Gastrocnemius medialis (tissue), 4 donors: ENCODE measurements at regions not wholly inside any gene's neighbourhood (a gene's known extent, or its start where the extent isn't known, plus 50 kb on each side); places are given as distances from the start of the nearest gene placed in this dataset.

Source experiments
- ATAC-seq, 2 donors: fragments of 150-250 bp; one replicate each; pipeline ENCODE4 v1.9.1; 2016
- DNase-seq, 2 donors: peaks; one replicate each; pipeline ENCODE4 v3.0.0-alpha.2; 2019
- H3K27ac ChIP-seq, 4 donors: fragments of 200-600 bp; sonication (generic); 1 replicate in 1 of 4; 2 replicates in 3 of 4; pipeline ENCODE4 v1.5.1; 2016 to 2018; ENCODE audit warnings: mild to moderate bottlenecking in 2 of 4, moderate library complexity in 1 of 4
- H3K27me3 ChIP-seq, 3 donors: fragments of 200-600 bp; sonication (generic) in 2 of 3; 1 replicate in 1 of 3; 2 replicates in 2 of 3; pipeline versions ENCODE4 v1.5.1 to v1.6.0; 2016 to 2019; ENCODE audit warnings: mild to moderate bottlenecking in 1 of 3, moderate library complexity in 1 of 3
- H3K36me3 ChIP-seq, 2 donors: fragments of 200-600 bp; sonication (generic) in 1 of 2; one replicate each; pipeline ENCODE4 v1.5.1; 2017 to 2018
- H3K4me1 ChIP-seq, 2 donors: fragments of 200-600 bp; sonication (generic) in 1 of 2; one replicate each; pipeline ENCODE4 v1.5.1; 2016 to 2017; ENCODE audit warnings: mild to moderate bottlenecking in 2 of 2
- H3K4me3 ChIP-seq, 4 donors: fragments of 200-600 bp; sonication (generic) in 3 of 4; 1 replicate in 1 of 4; 2 replicates in 3 of 4; pipeline ENCODE4 v1.5.1; 2016 to 2019; ENCODE audit warnings: mild to moderate bottlenecking in 2 of 4
- H3K9me3 ChIP-seq, 3 donors: fragments of 200-600 bp; sonication (generic) in 2 of 3; 1 replicate in 1 of 3; 2 replicates in 2 of 3; pipeline ENCODE4 v1.5.1; 2016 to 2019
- CTCF ChIP-seq, 5 experiments: fragments of 450-650 bp in 3 of 5; fragments of 200-600 bp in 2 of 5; sonication (generic) in 2 of 5; IDR thresholded peaks in 4 of 5; conservative IDR thresholded peaks in 1 of 5; 1 replicate in 4 of 5; 2 replicates in 1 of 5; pipeline ENCODE4 v1.5.1; 2016 to 2019; ENCODE audit warnings: antibody characterized with exemption in 5 of 5, mild to moderate bottlenecking in 3 of 5, moderate library complexity in 3 of 5
- POLR2A ChIP-seq, 2 donors: fragments of 450-650 bp; IDR thresholded peaks; one replicate each; pipeline ENCODE4 v1.6.1; 2017; ENCODE audit warnings: antibody characterized with exemption in 2 of 2, mild to moderate bottlenecking in 2 of 2, moderate library complexity in 2 of 2
- in situ Hi-C, 4 donors: fragments of 200-750 bp; cut with MboI; loops; one replicate each; pipeline versions ENCODE4 v1.15.0 to v1.8.0; 2017; ENCODE audit warnings: low sequenced_read_pairs in 4 of 4
- intact Hi-C: fragments of 100-400 bp; cut with DNase I; formaldehyde crosslinking; loops from one replicate; pipeline ENCODE4 v1.15.1; 2023; ENCODE audit warnings: low total_unique reads

- Histone ChIP-seq H3K4me3 (no peak overlapping the region), H3K27ac (no peak overlapping the region), H3K27me3 (no peaks in the 10 kb centered on the region), H3K9me3 (no peaks in the 10 kb centered on the region), H3K4me1 (no peaks in the 10 kb centered on the region), H3K36me3 (no peaks in the 10 kb centered on the region)
- in situ Hi-C loops, result loop anchor here (25.0 kb wide), 2 partner anchors 524 to 549 kb away; no protein-coding TSS in a partner anchor
- DNase-seq, result no peak
- no peak for TF ChIP-seq POLR2A (IDR thresholded peaks at IDR 0.05)
- TF ChIP-seq CTCF (IDR thresholded peaks at IDR 0.05 in 4 of 5, conservative IDR thresholded peaks at IDR 0.05 in 1 of 5), result no peak
- no peak for ATAC-seq
- intact Hi-C loops, result no loop called here
Measured at GRCh38 chr2:64338108-64338507, 115.9 kb upstream of the LGALSL start.

- H3K36me3 ChIP-seq, result no peaks in the 10 kb centered on the region
- H3K9me3 ChIP-seq, result no peaks in the 10 kb centered on the region
- no peaks in the 10 kb centered on the region for H3K27me3 ChIP-seq
- TF ChIP-seq CTCF (IDR thresholded peaks at IDR 0.05 in 4 of 5, conservative IDR thresholded peaks at IDR 0.05 in 1 of 5), result no peak
- no peak for TF ChIP-seq POLR2A (IDR thresholded peaks at IDR 0.05)
- ATAC-seq, result no peak
- H3K27ac ChIP-seq, result no peak overlapping the region
- intact Hi-C loops, result no loop called here
- no peaks in the 10 kb centered on the region for H3K4me1 ChIP-seq
- H3K4me3 ChIP-seq, result no peak overlapping the region
- no peak for DNase-seq
- in situ Hi-C loops, result loop anchor here (25.0 kb wide), 2 partner anchors 523 to 548 kb away; no protein-coding TSS in a partner anchor
Measured at GRCh38 chr2:64338910-64339500, 115.0 kb upstream of the LGALSL start.

- in situ Hi-C loops, result loop anchor here (25.0 kb wide), 2 partner anchors 521 to 546 kb away; no protein-coding TSS in a partner anchor
- H3K9me3 ChIP-seq, result no peaks in the 10 kb centered on the region
- TF ChIP-seq CTCF (IDR thresholded peaks at IDR 0.05 in 4 of 5, conservative IDR thresholded peaks at IDR 0.05 in 1 of 5) (no peak), POLR2A (IDR thresholded peaks at IDR 0.05) (no peak)
- no peak for DNase-seq
- H3K4me3 ChIP-seq, result no peak overlapping the region
- H3K27ac ChIP-seq, result no peak overlapping the region
- H3K36me3 ChIP-seq, result no peaks in the 10 kb centered on the region
- ATAC-seq, result no peak
- intact Hi-C loops, result no loop called here
- H3K27me3 ChIP-seq, result no peaks in the 10 kb centered on the region
- H3K4me1 ChIP-seq, result no peaks in the 10 kb centered on the region
Measured at GRCh38 chr2:64341461-64341860, 112.5 kb upstream of the LGALSL start.

GRCh38 chr2:64342195-64343099 is 111.5 kb upstream of the LGALSL start:
- no peaks in the 10 kb centered on the region for H3K4me1 ChIP-seq
- no peaks in the 10 kb centered on the region for H3K9me3 ChIP-seq
- H3K27ac ChIP-seq, result no peak overlapping the region
- no peaks in the 10 kb centered on the region for H3K27me3 ChIP-seq
- in situ Hi-C loops, result loop anchor here (25.0 kb wide), 2 partner anchors 520 to 545 kb away; no protein-coding TSS in a partner anchor
- no peak overlapping the region for H3K4me3 ChIP-seq
- ATAC-seq (no peak), DNase-seq (no peak)
- intact Hi-C loops, result no loop called here
- no peak for TF ChIP-seq CTCF (IDR thresholded peaks at IDR 0.05 in 4 of 5, conservative IDR thresholded peaks at IDR 0.05 in 1 of 5)
- no peak for TF ChIP-seq POLR2A (IDR thresholded peaks at IDR 0.05)
- no peaks in the 10 kb centered on the region for H3K36me3 ChIP-seq
